GM21423 (cell line): ENCODE measurements at regions not wholly inside any gene's neighbourhood (a gene's known extent, or its start where the extent isn't known, plus 50 kb on each side); places are given as distances from the start of the nearest gene placed in this dataset.
"Not testable (repeated sequence)": the region's sequence is repeated elsewhere in the genome, so short reads cannot be mapped to it uniquely, and the experiment has no call there.

Source experiments
- ATAC-seq: cut with Tn5 transposase; IDR thresholded peaks from one replicate; pipeline ENCODE4 v1.9.1; 2021; ENCODE audit warnings: mild to moderate bottlenecking, moderate library complexity; ENCODE audit not compliant: unreplicated experiment

- ATAC-seq: peak; percentile 75
Observed at GRCh38 chr6:27132532-27133280, 114.8 kb upstream of the PRSS16 start.

DNA sequence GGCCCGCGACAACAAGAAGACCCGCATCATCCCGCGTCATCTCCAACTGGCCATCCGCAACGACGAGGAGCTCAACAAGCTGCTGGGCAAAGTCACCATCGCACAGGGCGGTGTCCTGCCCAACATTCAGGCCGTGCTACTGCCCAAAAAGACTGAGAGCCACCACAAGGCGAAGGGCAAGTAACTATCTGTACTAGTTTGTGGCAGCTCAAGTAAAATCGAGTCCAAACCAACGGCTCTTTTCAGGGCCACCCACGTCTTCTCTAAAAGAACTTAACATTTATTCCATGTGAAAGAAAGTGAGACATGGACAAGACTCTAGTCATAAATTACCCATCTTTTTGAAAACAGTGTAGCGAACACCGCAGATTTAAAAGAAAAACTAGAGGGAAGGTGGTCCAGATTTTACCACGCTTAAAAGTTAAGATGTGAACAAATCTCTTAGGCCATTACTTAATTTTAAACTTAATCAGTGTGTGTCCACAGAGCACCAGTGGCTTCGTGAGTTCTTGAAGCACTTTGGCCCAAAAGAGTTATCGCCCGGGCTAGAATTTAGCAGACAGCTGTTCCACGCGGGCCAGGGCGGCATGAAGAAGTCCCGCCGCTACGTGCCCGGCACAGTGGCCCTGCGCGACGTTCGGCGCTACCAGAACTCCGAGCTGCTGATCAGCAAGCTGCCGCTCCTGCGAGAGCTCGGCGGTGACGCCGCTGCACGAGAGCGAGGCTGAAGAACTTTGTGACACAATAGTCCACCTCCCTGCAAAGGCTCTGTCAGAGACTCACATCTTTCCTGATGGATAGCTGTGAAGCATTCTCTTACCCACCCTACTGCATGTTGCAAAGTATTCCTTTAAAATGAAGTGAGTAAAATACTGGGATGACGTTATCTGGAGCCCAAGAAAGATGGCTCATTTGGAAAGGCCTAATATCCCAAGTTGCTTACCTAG, 113.9 kb upstream of the PRSS16 start:
- no peak for ATAC-seq

GRCh38 chr6:27135087-27135657, 112.3 kb upstream of the PRSS16 start:
- ATAC-seq: no peak

- no peak for ATAC-seq
Observed at GRCh38 chr6:27136077-27136644, 111.3 kb upstream of the PRSS16 start.

DNA sequence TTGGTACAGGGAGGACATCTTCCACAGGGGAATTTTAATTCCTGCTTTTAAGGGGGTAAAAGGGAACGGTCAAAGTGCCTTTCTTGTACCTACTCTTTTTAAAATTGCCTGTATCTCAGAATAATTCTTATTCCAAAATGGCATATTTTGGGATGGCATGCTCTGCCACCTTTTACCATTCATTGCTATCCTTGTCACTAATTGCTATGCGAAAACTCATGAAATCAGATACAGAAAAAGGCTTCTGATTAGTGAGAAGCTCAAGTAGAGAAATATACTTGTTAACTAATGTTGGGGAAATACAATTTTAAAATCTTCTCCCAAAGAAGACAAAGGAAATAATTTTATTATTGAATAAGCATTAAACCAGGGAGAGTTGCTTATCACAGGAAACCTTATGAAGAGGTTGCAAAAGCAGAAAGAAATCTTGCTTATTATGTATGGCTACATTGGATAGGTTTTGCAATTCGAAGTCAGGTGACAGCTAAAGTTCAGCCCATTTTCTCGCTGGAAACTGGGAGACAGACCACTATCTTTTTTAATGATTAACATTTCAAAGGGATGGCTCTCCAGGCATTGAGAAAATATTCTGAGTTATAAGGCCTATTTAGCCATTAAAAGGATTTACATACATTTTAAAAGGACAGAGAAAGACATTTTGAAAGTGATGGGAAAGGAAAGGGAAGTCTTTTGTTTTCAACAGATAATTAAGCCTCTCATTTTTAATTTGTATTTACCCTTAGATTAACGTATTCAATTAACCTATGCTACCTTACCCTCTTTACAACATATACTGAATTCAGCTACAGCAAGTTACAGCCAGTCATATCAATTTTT, 110.3 kb upstream of the PRSS16 start:
- ATAC-seq: no peak

DNA sequence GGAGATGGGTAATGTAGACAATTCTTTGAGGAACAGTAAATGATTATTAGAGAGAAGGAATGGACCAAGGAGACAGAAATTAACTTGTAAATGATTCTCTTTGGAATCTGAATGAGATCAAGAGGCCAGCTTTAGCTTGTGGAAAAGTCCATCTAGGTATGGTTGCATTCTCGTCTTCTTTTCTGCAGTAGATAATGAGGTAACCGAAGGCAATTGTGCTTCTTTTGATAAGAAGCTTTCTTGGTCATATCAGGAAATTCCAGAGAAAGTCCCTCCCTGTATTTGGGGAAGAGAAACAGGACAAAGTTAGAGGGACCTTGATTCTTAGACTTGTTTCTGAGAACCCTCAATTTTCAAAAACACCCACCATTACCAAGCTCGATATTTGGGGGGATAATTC, 109.1 kb upstream of the PRSS16 start:
- no peak for ATAC-seq

GRCh38 chr6:27138837-27139755, 108.4 kb upstream of the PRSS16 start:
- ATAC-seq: peak; percentile 64

DNA sequence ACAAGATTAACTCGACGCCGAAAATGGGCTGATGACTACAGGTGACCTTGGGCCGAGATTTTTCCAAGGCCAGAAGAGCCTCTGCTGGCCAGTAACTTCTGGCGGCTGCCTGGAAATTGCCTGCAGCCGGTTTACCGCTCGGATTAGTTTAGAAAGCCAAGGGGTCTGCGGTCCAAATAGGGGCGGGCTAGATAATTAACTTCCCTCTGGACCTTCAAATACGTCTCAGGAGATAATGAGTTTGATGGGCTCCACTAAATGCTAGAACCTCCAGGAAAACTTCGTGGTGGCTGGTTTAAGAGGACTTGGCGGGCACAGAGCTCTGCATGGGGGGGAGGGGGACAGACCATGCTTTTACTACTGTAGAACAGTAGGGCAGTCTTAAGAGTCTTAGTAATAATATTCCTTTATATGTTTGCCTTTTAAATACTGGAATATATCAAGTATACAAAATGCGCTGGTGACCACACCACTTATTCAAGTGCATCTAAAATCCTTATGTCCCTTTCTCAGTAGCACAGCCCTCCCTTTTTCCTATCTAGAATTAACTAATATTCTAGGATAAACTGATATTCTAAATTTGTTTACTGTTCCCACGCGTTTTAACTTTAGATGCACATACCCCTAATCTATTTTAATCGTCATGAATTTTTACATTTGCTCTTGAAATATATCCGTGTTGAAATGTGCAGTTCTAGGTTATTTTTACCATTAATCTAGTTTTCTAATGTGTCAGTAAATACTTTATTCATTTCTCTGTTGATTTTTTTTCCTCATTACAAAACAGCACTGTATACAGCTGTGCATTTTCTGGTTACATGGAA, 107.5 kb upstream of the PRSS16 start:
- ATAC-seq: peak; percentile 9

DNA sequence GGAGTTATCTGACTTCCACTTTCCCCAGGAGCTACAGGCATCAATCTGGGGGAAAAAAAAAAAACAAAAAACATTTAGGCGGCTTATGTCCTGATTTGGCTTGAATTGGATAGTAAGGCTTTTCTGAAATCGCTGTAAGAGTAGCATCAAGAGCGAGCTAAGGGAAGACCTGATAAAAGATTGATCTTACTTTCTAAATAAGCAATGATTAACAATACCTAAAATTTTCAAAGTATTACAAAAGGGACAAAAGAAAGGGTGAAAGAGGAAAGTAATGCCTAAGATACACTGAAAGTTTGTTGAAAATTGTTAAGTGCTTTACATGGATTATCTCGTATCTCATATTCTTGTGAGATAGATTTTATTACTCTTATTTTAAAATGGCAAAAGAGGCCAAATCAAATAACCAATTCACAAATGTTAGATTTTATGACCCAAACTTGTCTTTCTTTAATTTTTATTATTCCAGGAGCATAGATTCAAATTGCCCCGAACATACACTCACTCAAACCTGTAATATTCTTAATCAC, 106.4 kb upstream of the PRSS16 start:
- ATAC-seq: no peak

- ATAC-seq: no peak
Observed at GRCh38 chr6:27141529-27142015, 105.9 kb upstream of the PRSS16 start.

DNA sequence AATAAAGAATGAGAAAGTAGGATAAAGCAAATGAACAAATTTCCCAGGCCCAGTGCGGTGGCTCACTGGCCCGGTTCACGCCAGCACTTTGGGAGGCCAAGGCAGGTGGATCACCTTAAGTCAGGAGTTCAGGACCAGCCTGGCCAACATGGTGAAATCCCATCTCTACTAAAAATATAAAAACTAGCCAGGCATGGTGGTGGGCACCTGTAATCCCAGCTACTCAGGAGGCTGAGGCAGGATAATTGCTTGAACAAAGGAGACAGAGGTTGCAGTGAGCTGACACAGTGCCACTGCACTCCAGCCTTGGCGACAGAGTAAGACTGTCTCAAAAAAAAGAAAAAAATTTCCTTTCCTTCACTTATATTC, 104.5 kb upstream of the PRSS16 start:
- not testable (repeated sequence) for ATAC-seq

DNA sequence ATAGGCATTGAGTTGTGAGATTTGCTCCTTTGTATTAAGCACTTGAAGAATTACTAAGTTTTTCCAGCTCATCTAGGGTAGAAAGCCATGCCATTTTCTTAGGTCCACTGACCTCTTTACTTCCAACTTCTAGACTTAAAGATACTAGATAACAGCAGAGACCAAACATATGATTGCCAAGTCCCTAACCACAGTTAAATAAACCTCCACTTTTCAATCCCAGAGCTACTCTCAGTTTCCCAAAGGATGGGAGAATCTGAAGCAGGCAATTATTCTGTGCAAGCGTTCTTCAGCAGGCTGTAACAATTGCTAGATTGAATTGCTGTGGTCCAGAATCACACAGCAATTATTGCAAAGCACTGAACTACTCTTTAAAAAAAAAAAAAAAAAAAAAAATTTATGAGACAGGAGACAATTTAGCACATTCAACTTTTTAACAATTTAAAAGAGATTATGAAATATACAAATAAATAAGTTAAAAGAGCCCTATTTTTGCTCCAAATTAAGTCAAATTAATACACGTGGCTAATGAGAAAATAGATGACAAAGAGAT, 104.0 kb upstream of the PRSS16 start:
- no peak for ATAC-seq

GRCh38 chr6:27144740-27145079, 102.8 kb upstream of the PRSS16 start:
- ATAC-seq: no peak

GRCh38 chr6:27145731-27146455, 101.6 kb upstream of the PRSS16 start:
- peak; percentile 27 for ATAC-seq

DNA sequence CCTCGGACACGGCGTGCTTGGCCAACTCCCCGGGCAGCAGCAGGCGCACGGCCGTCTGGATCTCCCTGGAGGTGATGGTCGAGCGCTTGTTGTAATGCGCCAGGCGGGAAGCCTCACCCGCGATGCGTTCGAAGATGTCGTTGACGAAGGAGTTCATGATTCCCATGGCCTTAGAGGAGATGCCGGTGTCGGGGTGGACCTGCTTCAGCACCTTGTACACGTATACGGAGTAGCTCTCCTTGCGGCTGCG, 101.1 kb upstream of the PRSS16 start:
- not testable (repeated sequence) for ATAC-seq

- ATAC-seq: peak; percentile 76
Observed at GRCh38 chr6:27146706-27147505, 100.6 kb upstream of the PRSS16 start.

GRCh38 chr6:27148404-27148795, 99.1 kb upstream of the PRSS16 start:
- ATAC-seq: no peak
